Body of pancreas (tissue), 4 donors: ENCODE measurements at regions not wholly inside any gene's neighbourhood (a gene's known extent, or its start where the extent isn't known, plus 50 kb on each side); places are given as distances from the start of the nearest gene placed in this dataset.

Experiments
- ATAC-seq: fragments of 150-250 bp; one replicate; pipeline ENCODE4 v1.9.1; 2016
- DNase-seq, 4 donors: peaks; one replicate each; pipeline ENCODE4 v3.0.0-alpha.2; 2019
- H3K27ac ChIP-seq, 4 donors: fragments of 200-600 bp; sonication (generic); 1 replicate in 3 of 4; 2 replicates in 1 of 4; pipeline versions ENCODE4 v1.5.1 to v1.6.1; 2016 to 2019; ENCODE audit warnings: mild to moderate bottlenecking in 1 of 4, mixed read lengths in 1 of 4, moderate library complexity in 1 of 4
- H3K27me3 ChIP-seq, 2 donors: fragments of 200-600 bp; sonication (generic); one replicate each; pipeline ENCODE4 v1.6.0; 2016; ENCODE audit warnings: mild to moderate bottlenecking in 1 of 2
- H3K36me3 ChIP-seq, 2 donors: fragments of 200-600 bp; sonication (generic); replicated peaks in 1 of 2; 2 replicates each; pipeline ENCODE4 v1.5.1; 2016; ENCODE audit warnings: low read depth in 2 of 2; ENCODE audit not compliant: insufficient read depth in 1 of 2
- H3K4me1 ChIP-seq: fragments of 200-600 bp; sonication (generic); one replicate; pipeline ENCODE4 v1.6.0; 2016
- H3K4me3 ChIP-seq, 2 donors: fragments of 200-600 bp; sonication (generic); 1 replicate in 1 of 2; 2 replicates in 1 of 2; pipeline ENCODE4 v1.5.1; 2016 to 2019
- H3K9me3 ChIP-seq, 3 donors: fragments of 200-600 bp; sonication (generic); 1 replicate in 2 of 3; 2 replicates in 1 of 3; pipeline ENCODE4 v1.5.1; 2016
- POLR2A ChIP-seq, 3 donors: fragments of 450-650 bp; IDR thresholded peaks; one replicate each; pipeline ENCODE4 v1.6.1; 2016; ENCODE audit warnings: antibody characterized with exemption in 3 of 3, mild to moderate bottlenecking in 2 of 3
- WGBS, 2 donors: methylation state at CpG; one replicate each; pipeline ENCODE4 v1.1.5; 2017; 5-methylcytosine and 5-hydroxymethylcytosine counted together
- intact Hi-C: fragments of 100-400 bp; cut with DNase I; formaldehyde crosslinking; loops from one replicate; pipeline ENCODE4 v1.15.1; 2023
- TF ChIP-seq, protein P1 (sequence below), 7 experiments: fragments of 450-650 bp in 4 of 7; fragments of 200-600 bp in 3 of 7; sonication (generic) in 3 of 7; IDR thresholded peaks; one replicate each; pipeline ENCODE4 v1.5.1; 2016 to 2019; ENCODE audit warnings: antibody characterized with exemption in 7 of 7

DNA sequence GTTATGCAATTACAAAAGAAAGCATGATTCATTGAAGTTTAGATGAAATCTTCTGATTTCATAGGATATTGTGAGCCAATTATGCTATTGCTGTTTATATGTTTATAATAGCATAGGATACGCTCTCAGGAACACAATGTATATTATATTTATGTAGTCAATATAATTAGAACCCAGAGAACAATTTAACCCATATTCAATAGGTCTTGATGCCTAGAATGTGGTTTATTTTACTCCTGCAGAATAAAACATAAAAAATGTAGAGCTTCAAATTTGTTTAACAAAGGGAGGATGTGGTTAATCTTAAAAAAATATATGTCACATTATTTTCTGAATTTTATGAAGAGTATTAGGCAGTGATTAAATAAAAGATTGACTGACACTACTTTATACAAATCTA lies 380.8 kb upstream of the SPRY2 start:
- Histone ChIP-seq H3K4me3 (no peak overlapping the region), H3K4me1 (no peaks in the 10 kb centered on the region), H3K36me3 (no peaks in the 10 kb centered on the region), H3K27ac (no peak overlapping the region), H3K9me3 (no peaks in the 10 kb centered on the region), H3K27me3 (no peaks in the 10 kb centered on the region)
- WGBS, 2 donors = 43 to 47% methylated on average over 1 of the region's 1 CpG
- TF ChIP-seq, protein P1, sequence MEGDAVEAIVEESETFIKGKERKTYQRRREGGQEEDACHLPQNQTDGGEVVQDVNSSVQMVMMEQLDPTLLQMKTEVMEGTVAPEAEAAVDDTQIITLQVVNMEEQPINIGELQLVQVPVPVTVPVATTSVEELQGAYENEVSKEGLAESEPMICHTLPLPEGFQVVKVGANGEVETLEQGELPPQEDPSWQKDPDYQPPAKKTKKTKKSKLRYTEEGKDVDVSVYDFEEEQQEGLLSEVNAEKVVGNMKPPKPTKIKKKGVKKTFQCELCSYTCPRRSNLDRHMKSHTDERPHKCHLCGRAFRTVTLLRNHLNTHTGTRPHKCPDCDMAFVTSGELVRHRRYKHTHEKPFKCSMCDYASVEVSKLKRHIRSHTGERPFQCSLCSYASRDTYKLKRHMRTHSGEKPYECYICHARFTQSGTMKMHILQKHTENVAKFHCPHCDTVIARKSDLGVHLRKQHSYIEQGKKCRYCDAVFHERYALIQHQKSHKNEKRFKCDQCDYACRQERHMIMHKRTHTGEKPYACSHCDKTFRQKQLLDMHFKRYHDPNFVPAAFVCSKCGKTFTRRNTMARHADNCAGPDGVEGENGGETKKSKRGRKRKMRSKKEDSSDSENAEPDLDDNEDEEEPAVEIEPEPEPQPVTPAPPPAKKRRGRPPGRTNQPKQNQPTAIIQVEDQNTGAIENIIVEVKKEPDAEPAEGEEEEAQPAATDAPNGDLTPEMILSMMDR (IDR thresholded peaks at IDR 0.05) = no peak
- TF ChIP-seq POLR2A (IDR thresholded peaks at IDR 0.05) = no peak
- no peak for ATAC-seq
- intact Hi-C loops = no loop called here
- DNase-seq = no peak

DNA sequence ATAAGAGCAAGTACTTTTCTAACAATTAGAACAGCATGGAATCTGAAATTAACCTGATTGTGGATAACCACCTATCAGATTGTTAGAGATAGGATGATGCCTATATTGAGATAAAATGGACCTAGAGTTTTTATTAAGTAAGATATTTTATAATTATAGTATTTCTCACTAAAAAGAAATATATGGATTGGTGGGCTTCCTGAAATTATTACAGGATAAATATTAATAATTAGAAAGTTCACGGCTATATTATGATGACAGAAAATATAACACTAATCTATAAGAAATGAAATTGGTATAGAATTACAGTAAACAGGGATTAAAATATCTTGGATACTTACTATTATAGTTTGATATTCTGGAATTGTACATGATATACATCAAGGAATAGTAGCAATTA lies 378.0 kb upstream of the SPRY2 start:
- 76 to 89% methylated on average over 1 of the region's 1 CpG for WGBS, 2 donors
- intact Hi-C loops = no loop called here
- no peaks in the 10 kb centered on the region for H3K4me1 ChIP-seq
- no peak for TF ChIP-seq POLR2A (IDR thresholded peaks at IDR 0.05)
- TF ChIP-seq, protein P1 (IDR thresholded peaks at IDR 0.05) = no peak
- no peaks in the 10 kb centered on the region for H3K36me3 ChIP-seq
- ATAC-seq (no peak), DNase-seq (no peak)
- H3K27me3 ChIP-seq = no peaks in the 10 kb centered on the region
- no peaks in the 10 kb centered on the region for H3K9me3 ChIP-seq
- H3K27ac ChIP-seq = no peak overlapping the region
- H3K4me3 ChIP-seq = no peak overlapping the region

DNA sequence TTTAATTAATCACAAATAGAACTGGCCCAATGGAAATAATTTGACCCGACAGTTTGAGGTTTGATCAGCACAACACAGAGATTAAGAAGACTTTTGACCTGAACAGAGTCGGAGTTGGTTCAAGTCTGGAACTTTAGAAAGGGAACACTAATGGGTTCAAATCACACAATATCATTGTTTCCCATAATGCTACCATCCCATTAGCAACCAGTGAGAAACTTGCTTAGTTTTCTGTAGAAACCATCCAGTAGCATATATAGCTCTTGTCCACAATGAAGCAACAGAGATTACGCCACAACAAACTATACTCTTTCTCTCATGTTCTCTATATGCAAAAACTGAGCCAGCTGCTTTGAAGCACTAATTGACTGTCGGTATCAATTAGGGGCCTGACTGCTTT lies 376.9 kb upstream of the SPRY2 start:
- no peak overlapping the region for H3K27ac ChIP-seq

DNA sequence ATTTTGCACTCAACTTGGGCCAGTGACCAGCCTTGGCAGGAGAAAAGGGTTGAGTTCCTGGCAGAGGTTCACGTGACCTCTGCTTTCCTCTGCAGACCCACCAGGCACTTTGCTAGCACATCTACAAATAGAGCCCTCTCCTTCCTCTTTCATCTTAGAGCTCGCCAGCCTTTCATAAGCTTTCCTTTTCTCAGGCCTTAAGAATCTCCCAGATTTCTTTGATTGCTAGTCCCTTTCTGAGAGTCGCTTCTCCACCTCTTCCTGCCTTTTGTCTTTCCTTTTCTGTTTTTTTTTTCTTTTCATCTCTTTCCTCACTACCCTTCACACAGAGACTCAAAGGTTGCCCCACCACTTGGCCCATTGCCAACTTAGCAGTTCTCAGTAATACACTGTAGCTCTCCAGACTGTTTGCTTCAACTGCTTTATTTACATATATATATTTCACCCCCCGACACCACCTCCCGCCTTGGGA lies 375.7 kb upstream of the SPRY2 start:
- Histone ChIP-seq H3K36me3 (no peaks in the 10 kb centered on the region), H3K4me1 (no peaks in the 10 kb centered on the region), H3K9me3 (no peaks in the 10 kb centered on the region), H3K27me3 (no peaks in the 10 kb centered on the region), H3K4me3 (no peak overlapping the region), H3K27ac (no peak overlapping the region)
- intact Hi-C loops = no loop called here
- TF ChIP-seq, protein P1 (IDR thresholded peaks at IDR 0.05) = no peak
- DNase-seq (peak in 2 of 4 donors; percentile 14 to 20), ATAC-seq (no peak)
- 35 to 54% methylated on average over 5 of the region's 5 CpGs for WGBS, 2 donors

More for the DNA sequence above, 376.9 kb upstream of the SPRY2 start:
- no peak for DNase-seq
- 90 to 93% methylated on average over 4 of the region's 4 CpGs for WGBS, 2 donors
- Histone ChIP-seq H3K4me1 (no peaks in the 10 kb centered on the region), H3K9me3 (no peaks in the 10 kb centered on the region), H3K27me3 (no peaks in the 10 kb centered on the region), H3K4me3 (no peak overlapping the region), H3K36me3 (no peaks in the 10 kb centered on the region)
- TF ChIP-seq POLR2A (IDR thresholded peaks at IDR 0.05) = no peak
- TF ChIP-seq, protein P1 (IDR thresholded peaks at IDR 0.05) = no peak
- intact Hi-C loops = no loop called here
- ATAC-seq = no peak

DNA sequence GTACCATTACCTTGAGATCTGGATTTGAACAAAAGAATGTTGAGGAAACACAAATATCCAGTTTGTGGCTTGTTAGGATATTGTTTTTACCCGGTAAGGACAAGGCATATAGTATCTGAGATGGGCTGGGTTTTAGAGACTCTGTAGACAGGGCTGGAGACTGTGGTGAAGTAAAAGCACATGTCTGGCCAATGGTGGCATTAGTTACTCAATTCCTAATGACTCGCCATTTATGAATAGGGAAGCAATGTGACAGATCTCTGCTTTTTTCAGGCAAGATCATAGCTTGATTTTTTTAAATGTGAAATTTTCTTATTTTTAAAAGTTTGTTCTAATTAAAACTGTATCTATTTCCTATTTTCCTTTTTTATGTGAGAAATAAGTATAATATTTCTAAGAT lies 371.1 kb upstream of the SPRY2 start:
- Histone ChIP-seq H3K27me3 (no peaks in the 10 kb centered on the region), H3K4me3 (no peak overlapping the region), H3K27ac (no peak overlapping the region), H3K36me3 (no peaks in the 10 kb centered on the region), H3K4me1 (no peaks in the 10 kb centered on the region), H3K9me3 (peaks cover 0 to 8% (median 0%) of the 10 kb centered on the region in 3 donors)
- WGBS, 2 donors = 79 to 84% methylated on average over 2 of the region's 2 CpGs
- DNase-seq (no peak), ATAC-seq (no peak)
- no peak for TF ChIP-seq POLR2A (IDR thresholded peaks at IDR 0.05)
- TF ChIP-seq, protein P1 (IDR thresholded peaks at IDR 0.05) = no peak
- intact Hi-C loops = no loop called here
